IMR-90 (cell line): ENCODE measurements at regions not wholly inside any gene's neighbourhood (a gene's known extent, or its start where the extent isn't known, plus 50 kb on each side); places are given as distances from the start of the nearest gene placed in this dataset.

Experiments used
- ATAC-seq: fragments of 200-7000 bp; cut with Tn5 transposase; 2 replicates; pipeline ENCODE4 v1.9.1; 2020; ENCODE audit warnings: low read depth, mild to moderate bottlenecking, moderate library complexity
- BruUV-seq: library from RNA; stranded (reverse); fragments of 400-500 nt; replicated peaks from 2 replicates; lab custom pipeline; 2021; lab: Mats Ljungman, UMichigan
- CTCF ChIA-PET: fragments of 300-600 bp; formaldehyde crosslinking; extraction: SDS; loops from one replicate; lab custom pipeline; 2021; ENCODE audit warnings: antibody characterized with exemption; lab: Yijun Ruan, JAX
- POLR2A ChIA-PET: fragments of 300-600 bp; sonication (Branson Sonifier 250); formaldehyde crosslinking; loops from one replicate; lab custom pipeline; 2022; ENCODE audit warnings: antibody characterized with exemption; ENCODE audit not compliant: unreplicated experiment; lab: Charles Lee
- DNase-seq: peaks from one replicate; pipeline ENCODE4 v3.0.0; 2013
- H2AFZ ChIP-seq: replicated peaks from 2 replicates; pipeline ENCODE3; 2013; ENCODE audit warnings: low read length, mild to moderate bottlenecking; ENCODE audit not compliant: poor library complexity
- H2AK5ac ChIP-seq: 2 replicates; pipeline ENCODE4 v1.6.1; 2013; ENCODE audit warnings: low read depth, low read length, inconsistent platforms
- H2AK9ac ChIP-seq: replicated peaks from 2 replicates; pipeline ENCODE3; 2013; ENCODE audit warnings: mild to moderate bottlenecking, low read depth, low read length, moderate library complexity; ENCODE audit not compliant: poor library complexity
- H2BK120ac ChIP-seq: 2 replicates; pipeline ENCODE4 v1.6.1; 2013; ENCODE audit warnings: low read depth, low read length, inconsistent platforms
- H2BK15ac ChIP-seq: 3 replicates; pipeline ENCODE4 v1.6.1; 2013; ENCODE audit warnings: low read depth, low read length, inconsistent platforms
- H2BK20ac ChIP-seq: 2 replicates; pipeline ENCODE4 v1.6.1; 2013; ENCODE audit warnings: low read depth, mild to moderate bottlenecking, inconsistent platforms, low read length, moderate library complexity
- H2BK5ac ChIP-seq: 2 replicates; pipeline ENCODE4 v1.6.1; 2013; ENCODE audit warnings: mild to moderate bottlenecking, low read depth, low read length, inconsistent platforms; ENCODE audit not compliant: poor library complexity, severe bottlenecking
- H3K14ac ChIP-seq: replicated peaks from 2 replicates; pipeline ENCODE4 v1.6.1; 2013; ENCODE audit warnings: low read depth, low read length, inconsistent platforms
- H3K18ac ChIP-seq: 2 replicates; pipeline ENCODE4 v1.6.1; 2013; ENCODE audit warnings: low read depth, low read length, control low read depth
- H3K23ac ChIP-seq: 2 replicates; pipeline ENCODE4 v1.6.1; 2013; ENCODE audit warnings: low read depth, low read length, inconsistent platforms
- H3K27ac ChIP-seq: 2 replicates; pipeline ENCODE4 v1.5.1; 2013; ENCODE audit warnings: mild to moderate bottlenecking, control low read depth, low read length; ENCODE audit not compliant: insufficient read depth
- H3K27me3 ChIP-seq: 2 replicates; pipeline ENCODE4 v1.6.1; 2013; ENCODE audit warnings: low read length; ENCODE audit not compliant: control insufficient read depth, insufficient read depth
- H3K36me3 ChIP-seq: 2 replicates; pipeline ENCODE4 v1.6.1; 2013; ENCODE audit warnings: low read length, mixed read lengths; ENCODE audit not compliant: control insufficient read depth, insufficient read depth
- H3K4ac ChIP-seq: 2 replicates; pipeline ENCODE4 v1.6.1; 2013; ENCODE audit warnings: low read depth, low read length, inconsistent platforms
- H3K4me1 ChIP-seq: 2 replicates; pipeline ENCODE4 v1.6.1; 2013; ENCODE audit warnings: low read length, mixed read lengths; ENCODE audit not compliant: control insufficient read depth, insufficient read depth
- H3K4me2 ChIP-seq: 2 replicates; pipeline ENCODE4 v1.6.1; 2013; ENCODE audit warnings: low read depth, mild to moderate bottlenecking, control low read depth, low read length, moderate library complexity
- H3K4me3 ChIP-seq: 2 replicates; pipeline ENCODE4 v1.5.1; 2013; ENCODE audit warnings: low read depth, mild to moderate bottlenecking, control low read depth, low read length, moderate library complexity; ENCODE audit not compliant: insufficient read depth
- H3K56ac ChIP-seq: 2 replicates; pipeline ENCODE4 v1.6.1; 2013; ENCODE audit warnings: low read length, inconsistent platforms; ENCODE audit not compliant: insufficient read depth; ENCODE audit errors: extremely low read depth
- H3K79me1 ChIP-seq, 2 experiments: 2 replicates each; pipeline ENCODE4 v1.6.1; 2013; ENCODE audit warnings: low read length in 2 of 2, inconsistent platforms in 1 of 2, low read depth in 1 of 2
- H3K9ac ChIP-seq: 2 replicates; pipeline ENCODE4 v1.6.1; 2013; ENCODE audit warnings: low read depth, low read length, control low read depth
- H3K9me1 ChIP-seq: 2 replicates; pipeline ENCODE4 v1.6.1; 2013; ENCODE audit warnings: low read length, inconsistent platforms; ENCODE audit not compliant: insufficient read depth
- H3K9me3 ChIP-seq: 2 replicates; pipeline ENCODE4 v1.6.1; 2013; ENCODE audit warnings: low read length; ENCODE audit not compliant: control insufficient read depth, insufficient read depth
- H4K20me1 ChIP-seq: 2 replicates; pipeline ENCODE4 v1.6.1; 2013; ENCODE audit warnings: low read length, inconsistent platforms; ENCODE audit not compliant: insufficient read depth
- H4K5ac ChIP-seq: 2 replicates; pipeline ENCODE4 v1.6.1; 2013; ENCODE audit warnings: mild to moderate bottlenecking, low read depth, low read length, control low read depth
- H4K8ac ChIP-seq, 2 experiments: 2 replicates each; pipeline ENCODE4 v1.6.1; 2013; ENCODE audit warnings: low read depth in 2 of 2, low read length in 2 of 2, control low read depth in 1 of 2, inconsistent platforms in 1 of 2
- H4K91ac ChIP-seq: 2 replicates; pipeline ENCODE4 v1.6.1; 2013; ENCODE audit warnings: low read depth, low read length, inconsistent platforms; ENCODE audit not compliant: insufficient read depth
- CHD1 ChIP-seq: IDR thresholded peaks from 2 replicates; pipeline ENCODE4 v1.6.1; 2012; ENCODE audit warnings: low read depth, low read length, improper control_type of control experiment
- FOS ChIP-seq: fragments of 150-350 bp; IDR thresholded peaks from 2 replicates; pipeline ENCODE4 v1.6.1; 2016; ENCODE audit warnings: low read depth, low read length
- MAFK ChIP-seq: IDR thresholded peaks from 2 replicates; pipeline ENCODE4 v1.6.1; 2012; ENCODE audit warnings: low read depth, low read length, improper control_type of control experiment
- MAZ ChIP-seq: IDR thresholded peaks from 2 replicates; pipeline ENCODE4 v1.6.1; 2012; ENCODE audit warnings: low read depth, mild to moderate bottlenecking, low read length, improper control_type of control experiment, moderate library complexity, borderline replicate concordance
- MXI1 ChIP-seq: IDR thresholded peaks from 2 replicates; pipeline ENCODE4 v1.6.1; 2012; ENCODE audit warnings: low read depth, mild to moderate bottlenecking, low read length, moderate library complexity, borderline replicate concordance
- RCOR1 ChIP-seq: IDR thresholded peaks from 2 replicates; pipeline ENCODE4 v1.6.1; 2012; ENCODE audit warnings: mild to moderate bottlenecking, low read length, improper control_type of control experiment; ENCODE audit not compliant: insufficient replicate concordance
- WGBS, 2 experiments: methylation state at CpG; one replicate each; pipeline versions ENCODE4 v1.1.5 to v1.1.7; 2013; ENCODE audit warnings: missing lambda C conversion rate in 2 of 2; ENCODE audit not compliant: insufficient read length in 1 of 2; ENCODE audit errors: extremely low coverage in 2 of 2; 5-methylcytosine and 5-hydroxymethylcytosine counted together
- dilution Hi-C: fragments of 300-500 bp; cut with HindIII; formaldehyde crosslinking; loops from one replicate; pipeline ENCODE4 v1.14.3; 2018; ENCODE audit warnings: low sequenced_read_pairs; ENCODE audit not compliant: unreplicated experiment
- in situ Hi-C: fragments of 300-500 bp; cut with MboI; formaldehyde crosslinking; loops from 3 replicates; pipeline ENCODE4 v1.14.3; 2019; ENCODE audit warnings: low sequenced_read_pairs, inconsistent platforms, mixed read lengths
- intact Hi-C: fragments of 100-400 bp; cut with micrococcal nuclease; formaldehyde crosslinking; loops from 2 replicates; pipeline ENCODE4 v1.10.0; 2022
- TF ChIP-seq, protein P1 (sequence below): conservative IDR thresholded peaks from 2 replicates; pipeline ENCODE4 v1.5.1; 2012; ENCODE audit warnings: mild to moderate bottlenecking, low read depth, low read length, improper control_type of control experiment

DNA sequence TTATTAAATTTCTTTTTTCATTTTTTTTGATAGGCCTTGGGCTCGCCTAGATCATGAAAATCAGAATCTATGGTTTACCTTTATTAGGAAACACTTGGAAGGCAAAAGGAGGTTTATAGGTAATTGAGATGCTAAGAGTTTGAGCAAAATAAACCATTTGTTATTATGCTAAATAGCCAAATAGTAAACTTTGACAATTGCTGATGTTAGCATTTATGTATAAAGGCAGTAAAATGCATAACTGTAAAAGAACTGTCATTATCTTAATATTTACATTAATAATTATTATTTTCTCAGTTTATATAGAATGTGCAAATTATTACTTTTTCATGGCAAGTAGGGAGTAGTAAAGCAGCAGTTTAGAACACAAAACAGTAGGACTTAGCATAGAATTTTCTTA is 1737.8 kb upstream of the PRR20A start:
- no peak overlapping the region for H4K5ac ChIP-seq
- H2BK15ac ChIP-seq, result no peak overlapping the region
- H4K8ac ChIP-seq, result no peak overlapping the region
- no peak overlapping the region for H3K14ac ChIP-seq
- no peak overlapping the region for H3K27ac ChIP-seq
- DNase-seq, result no peak
- H3K9me1 ChIP-seq, result no peaks in the 10 kb centered on the region
- no peak overlapping the region for H3K4me3 ChIP-seq
- no peak overlapping the region for H2BK20ac ChIP-seq
- no peak overlapping the region for H3K9ac ChIP-seq
- no peak overlapping the region for H2AK9ac ChIP-seq
- no peak overlapping the region for H2AFZ ChIP-seq
- H2BK120ac ChIP-seq, result no peak overlapping the region
- no peak overlapping the region for H2AK5ac ChIP-seq
- ChIA-PET CTCF (no interaction called here), POLR2A (no interaction called here)
- H2BK5ac ChIP-seq, result no peak overlapping the region
- no peak overlapping the region for H3K18ac ChIP-seq
- intact Hi-C loops, result no loop called here
- BruUV-seq, result no TSS peak
- no peaks in the 10 kb centered on the region for H3K4me1 ChIP-seq
- no peak for ATAC-seq
- dilution Hi-C loops, result no loop called here
- H3K27me3 ChIP-seq, result no peaks in the 10 kb centered on the region
- no peak overlapping the region for H3K4ac ChIP-seq
- in situ Hi-C loops, result no loop called here
- no peaks in the 10 kb centered on the region for H3K36me3 ChIP-seq
- TF ChIP-seq MXI1, result no peak
- TF ChIP-seq MAFK, result peak; percentile 83
- TF ChIP-seq CHD1, result no peak
- no peak for TF ChIP-seq RCOR1
- TF ChIP-seq MAZ, result no peak
- TF ChIP-seq, protein P1, sequence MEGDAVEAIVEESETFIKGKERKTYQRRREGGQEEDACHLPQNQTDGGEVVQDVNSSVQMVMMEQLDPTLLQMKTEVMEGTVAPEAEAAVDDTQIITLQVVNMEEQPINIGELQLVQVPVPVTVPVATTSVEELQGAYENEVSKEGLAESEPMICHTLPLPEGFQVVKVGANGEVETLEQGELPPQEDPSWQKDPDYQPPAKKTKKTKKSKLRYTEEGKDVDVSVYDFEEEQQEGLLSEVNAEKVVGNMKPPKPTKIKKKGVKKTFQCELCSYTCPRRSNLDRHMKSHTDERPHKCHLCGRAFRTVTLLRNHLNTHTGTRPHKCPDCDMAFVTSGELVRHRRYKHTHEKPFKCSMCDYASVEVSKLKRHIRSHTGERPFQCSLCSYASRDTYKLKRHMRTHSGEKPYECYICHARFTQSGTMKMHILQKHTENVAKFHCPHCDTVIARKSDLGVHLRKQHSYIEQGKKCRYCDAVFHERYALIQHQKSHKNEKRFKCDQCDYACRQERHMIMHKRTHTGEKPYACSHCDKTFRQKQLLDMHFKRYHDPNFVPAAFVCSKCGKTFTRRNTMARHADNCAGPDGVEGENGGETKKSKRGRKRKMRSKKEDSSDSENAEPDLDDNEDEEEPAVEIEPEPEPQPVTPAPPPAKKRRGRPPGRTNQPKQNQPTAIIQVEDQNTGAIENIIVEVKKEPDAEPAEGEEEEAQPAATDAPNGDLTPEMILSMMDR, result no peak
- TF ChIP-seq FOS, result no peak
- H3K9me3 ChIP-seq, result peaks cover 3% of the 10 kb centered on the region; the same call in 1 of the 2 replicates
- no CpG with 5 or more reads among the region's 1 CpG for WGBS, 2 experiments
- H4K91ac ChIP-seq, result no peak overlapping the region
- no peak overlapping the region for H3K56ac ChIP-seq
- H3K4me2 ChIP-seq, result no peak overlapping the region
- no peaks in the 10 kb centered on the region for H4K20me1 ChIP-seq
- no peaks in the 10 kb centered on the region for H3K79me1 ChIP-seq
- H3K23ac ChIP-seq, result no peak overlapping the region
